DOHH2 (cell line): ENCODE measurements at regions not wholly inside any gene's neighbourhood (a gene's known extent, or its start where the extent isn't known, plus 50 kb on each side); places are given as distances from the start of the nearest gene placed in this dataset.

Source experiments
- CTCF ChIP-seq: fragments of 200-600 bp; sonication (generic); IDR thresholded peaks from one replicate; pipeline ENCODE4 v1.5.1; 2014; ENCODE audit warnings: antibody characterized with exemption, mild to moderate bottlenecking, low read depth, low read length; ENCODE audit not compliant: poor library complexity, severe bottlenecking
- EZH2phosphoT487 ChIP-seq: fragments of 200-600 bp; sonication (generic); IDR thresholded peaks from 2 replicates; pipeline ENCODE4 v1.6.1; 2017; ENCODE audit warnings: borderline replicate concordance, mild to moderate bottlenecking, antibody characterized with exemption, low read length, moderate library complexity, mixed read lengths

GRCh38 chr16:88298833-88299745 is 83.7 kb upstream of the ZNF469 start:
- TF ChIP-seq CTCF (no peak), EZH2phosphoT487 (no peak)
